Right atrium auricular region (tissue), 2 donors: ENCODE measurements at regions not wholly inside any gene's neighbourhood (a gene's known extent, or its start where the extent isn't known, plus 50 kb on each side); places are given as distances from the start of the nearest gene placed in this dataset.

Experiments
- DNase-seq: peaks from one replicate; pipeline ENCODE4 v3.0.0-alpha.2; 2019; ENCODE audit warnings: low spot score
- H3K27ac ChIP-seq, 2 donors: fragments of 200-600 bp; sonication (generic); 1 replicate in 1 of 2; 2 replicates in 1 of 2; pipeline ENCODE4 v1.5.1; 2016 to 2019
- H3K27me3 ChIP-seq, 2 donors: fragments of 200-600 bp; sonication (generic); one replicate each; pipeline versions ENCODE4 v1.5.1 to v1.6.0; 2017 to 2019
- H3K36me3 ChIP-seq: fragments of 200-600 bp; sonication (generic); one replicate; pipeline ENCODE4 v1.5.1; 2016
- H3K4me1 ChIP-seq, 2 donors: fragments of 200-600 bp; sonication (generic); one replicate each; pipeline versions ENCODE4 v1.5.1 to v1.6.0; 2017 to 2019
- H3K4me3 ChIP-seq, 2 donors: fragments of 200-600 bp; sonication (generic); 1 replicate in 1 of 2; 2 replicates in 1 of 2; pipeline ENCODE4 v1.5.1; 2017 to 2019; ENCODE audit warnings: mild to moderate bottlenecking in 1 of 2, moderate library complexity in 1 of 2
- H3K9me3 ChIP-seq, 2 donors: fragments of 200-600 bp; sonication (generic); one replicate each; pipeline ENCODE4 v1.5.1; 2019
- TF ChIP-seq, protein P1 (sequence below), 2 donors: fragments of 200-600 bp; sonication (generic); IDR thresholded peaks; one replicate each; pipeline ENCODE4 v1.5.1; 2019; ENCODE audit warnings: antibody characterized with exemption in 2 of 2

GRCh38 chr14:51488569-51489220, 163.0 kb upstream of the FRMD6 start:
- Histone ChIP-seq H3K4me3 (no peak overlapping the region), H3K36me3 (no peaks in the 10 kb centered on the region), H3K27me3 (no peaks in the 10 kb centered on the region), H3K4me1 (no peaks in the 10 kb centered on the region), H3K9me3 (no peaks in the 10 kb centered on the region), H3K27ac (no peak overlapping the region)
- DNase-seq = no peak
- TF ChIP-seq, protein P1, sequence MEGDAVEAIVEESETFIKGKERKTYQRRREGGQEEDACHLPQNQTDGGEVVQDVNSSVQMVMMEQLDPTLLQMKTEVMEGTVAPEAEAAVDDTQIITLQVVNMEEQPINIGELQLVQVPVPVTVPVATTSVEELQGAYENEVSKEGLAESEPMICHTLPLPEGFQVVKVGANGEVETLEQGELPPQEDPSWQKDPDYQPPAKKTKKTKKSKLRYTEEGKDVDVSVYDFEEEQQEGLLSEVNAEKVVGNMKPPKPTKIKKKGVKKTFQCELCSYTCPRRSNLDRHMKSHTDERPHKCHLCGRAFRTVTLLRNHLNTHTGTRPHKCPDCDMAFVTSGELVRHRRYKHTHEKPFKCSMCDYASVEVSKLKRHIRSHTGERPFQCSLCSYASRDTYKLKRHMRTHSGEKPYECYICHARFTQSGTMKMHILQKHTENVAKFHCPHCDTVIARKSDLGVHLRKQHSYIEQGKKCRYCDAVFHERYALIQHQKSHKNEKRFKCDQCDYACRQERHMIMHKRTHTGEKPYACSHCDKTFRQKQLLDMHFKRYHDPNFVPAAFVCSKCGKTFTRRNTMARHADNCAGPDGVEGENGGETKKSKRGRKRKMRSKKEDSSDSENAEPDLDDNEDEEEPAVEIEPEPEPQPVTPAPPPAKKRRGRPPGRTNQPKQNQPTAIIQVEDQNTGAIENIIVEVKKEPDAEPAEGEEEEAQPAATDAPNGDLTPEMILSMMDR (IDR thresholded peaks at IDR 0.05) = no peak

DNA sequence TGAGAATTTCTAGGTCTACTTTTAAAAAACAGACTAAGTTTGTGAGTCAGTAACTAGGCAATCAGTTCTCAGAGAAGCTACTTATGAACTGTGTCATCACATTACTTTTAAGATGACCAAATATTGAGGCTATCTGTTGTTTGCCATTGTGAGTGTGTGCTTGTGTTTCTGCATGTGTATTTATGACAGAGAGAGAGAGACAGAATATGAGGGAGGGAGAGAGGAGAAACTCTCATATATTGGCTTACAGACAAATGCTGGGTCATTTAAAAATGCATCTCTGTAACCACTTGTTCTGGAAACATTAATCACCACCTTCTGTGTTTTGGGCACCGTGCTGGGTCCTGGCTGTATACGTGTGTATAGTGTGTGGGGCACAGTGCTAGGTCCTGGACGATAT, 161.5 kb upstream of the FRMD6 start:
- Histone ChIP-seq H3K36me3 (no peaks in the 10 kb centered on the region), H3K27me3 (no peaks in the 10 kb centered on the region), H3K9me3 (no peaks in the 10 kb centered on the region), H3K4me1 (no peaks in the 10 kb centered on the region), H3K27ac (no peak overlapping the region), H3K4me3 (no peak overlapping the region)
- no peak for DNase-seq
- TF ChIP-seq, protein P1 (IDR thresholded peaks at IDR 0.05) = no peak

GRCh38 chr14:51491036-51491545, 160.6 kb upstream of the FRMD6 start:
- TF ChIP-seq, protein P1 (IDR thresholded peaks at IDR 0.05) = no peak
- no peaks in the 10 kb centered on the region for H3K27me3 ChIP-seq
- H3K4me1 ChIP-seq = no peaks in the 10 kb centered on the region
- no peak for DNase-seq
- H3K27ac ChIP-seq = no peak overlapping the region
- no peaks in the 10 kb centered on the region for H3K36me3 ChIP-seq
- H3K4me3 ChIP-seq = no peak overlapping the region
- H3K9me3 ChIP-seq = no peaks in the 10 kb centered on the region

GRCh38 chr14:51491776-51492175, 159.9 kb upstream of the FRMD6 start:
- no peaks in the 10 kb centered on the region for H3K36me3 ChIP-seq
- H3K27ac ChIP-seq = no peak overlapping the region
- H3K9me3 ChIP-seq = peaks cover 0 to 5% of the 10 kb centered on the region in 2 donors
- no peaks in the 10 kb centered on the region for H3K4me1 ChIP-seq
- DNase-seq = no peak
- TF ChIP-seq, protein P1 (IDR thresholded peaks at IDR 0.05) = no peak
- H3K4me3 ChIP-seq = no peak overlapping the region
- H3K27me3 ChIP-seq = no peaks in the 10 kb centered on the region

DNA sequence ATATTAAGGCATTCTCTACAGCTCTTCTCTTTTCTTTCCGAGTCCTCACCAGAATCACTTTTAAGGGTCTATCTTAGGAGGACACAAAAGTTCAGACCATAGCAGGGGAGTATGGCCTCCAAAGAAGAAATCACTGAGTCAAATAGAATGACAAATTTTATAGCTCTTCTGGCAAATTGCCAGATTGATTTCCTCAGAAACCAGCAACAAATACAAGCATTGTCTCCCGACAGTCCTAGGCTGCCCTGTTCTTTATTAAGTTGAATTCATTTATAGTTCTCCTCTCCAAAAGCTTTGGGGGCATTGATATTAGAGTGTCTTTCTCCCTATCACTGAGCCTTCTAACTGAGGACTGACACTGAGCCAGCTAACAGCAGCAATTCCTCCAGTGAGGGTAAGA, 156.4 kb upstream of the FRMD6 start:
- no peak for DNase-seq
- no peaks in the 10 kb centered on the region for H3K4me1 ChIP-seq
- TF ChIP-seq, protein P1 (IDR thresholded peaks at IDR 0.05) = no peak
- H3K4me3 ChIP-seq = no peak overlapping the region
- H3K9me3 ChIP-seq = peaks cover 0 to 17% of the 10 kb centered on the region in 2 donors
- no peaks in the 10 kb centered on the region for H3K36me3 ChIP-seq
- no peak overlapping the region for H3K27ac ChIP-seq
- H3K27me3 ChIP-seq = no peaks in the 10 kb centered on the region
